ENCODE measurements at regions not wholly inside any gene's neighbourhood (a gene's known extent, or its start where the extent isn't known, plus 50 kb on each side); places are given as distances from the start of the nearest gene placed in this dataset.

DNA sequence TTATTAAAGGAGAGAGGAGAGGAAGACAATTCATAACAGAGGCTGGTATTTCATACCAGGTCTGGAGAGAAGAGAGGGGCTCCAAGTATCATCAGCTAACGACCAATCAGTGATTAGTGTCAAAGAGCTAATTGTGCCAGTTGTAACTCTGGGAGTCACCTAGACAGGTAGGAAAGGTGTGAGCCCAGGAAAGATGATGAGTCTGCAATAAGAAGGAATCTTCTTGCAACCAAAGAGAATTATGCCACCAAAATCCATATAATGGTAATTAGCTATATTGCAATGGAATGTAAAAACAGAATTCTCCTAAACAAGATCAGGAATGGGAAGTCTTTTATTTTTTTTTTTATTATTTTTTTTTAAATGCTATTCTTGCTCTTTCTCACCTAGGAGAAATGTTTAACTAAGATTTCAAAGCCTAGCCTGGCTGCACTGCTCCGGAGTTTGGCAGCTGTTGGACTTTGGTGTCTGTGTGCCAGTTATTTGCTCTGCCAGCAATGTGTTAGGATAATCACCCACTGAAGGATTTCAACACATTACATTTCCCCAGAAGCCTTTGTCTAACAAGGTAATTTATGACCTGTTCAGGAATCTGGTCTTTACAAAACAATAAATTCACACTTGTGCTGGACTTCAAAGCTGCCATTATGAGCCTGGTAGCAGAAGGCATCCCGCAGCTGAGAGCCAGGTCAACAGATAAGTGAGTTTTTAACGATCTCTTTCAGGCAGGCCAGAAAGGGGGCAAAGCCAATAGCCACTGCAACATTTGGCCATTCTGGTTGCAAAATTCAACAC lies 89.4 kb downstream of the FOXB1 start:
- no peak for DNase-seq (ENCODE audit: insufficient read length, low spot score, missing footprints)
- no peaks in the 10 kb centered on the region for H3K36me3 ChIP-seq (ENCODE audit: insufficient read depth, low read length)

DNA sequence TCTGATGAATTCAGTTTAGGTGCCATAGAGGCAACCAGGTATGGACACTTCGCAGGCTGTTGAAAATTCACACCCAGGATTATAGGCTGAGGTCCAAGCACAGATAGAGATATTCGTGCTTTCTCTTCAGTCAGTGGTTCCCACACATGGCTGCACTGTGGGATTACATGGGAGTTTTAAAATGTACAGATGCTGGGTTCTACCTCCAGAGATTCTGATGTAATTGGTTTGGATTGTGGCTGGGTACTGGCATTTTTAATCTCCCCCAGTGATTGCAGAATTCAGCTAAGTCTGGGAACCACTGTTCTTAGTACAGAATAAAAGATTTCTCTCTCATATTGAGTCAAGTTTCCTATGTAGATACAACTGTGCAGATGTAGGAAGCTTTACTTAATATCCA lies 91.6 kb downstream of the FOXB1 start:
- Histone ChIP-seq H3K36me3 (ENCODE audit: insufficient read depth, low read length) (no peaks in the 10 kb centered on the region), H2AFZ (ENCODE audit: low read length) (peak overlapping the region; percentile 66), H3K27me3 (ENCODE audit: insufficient read depth, low read length) (peaks cover 1% of the 10 kb centered on the region), H4K20me1 (ENCODE audit: insufficient read depth, low read length) (no peaks in the 10 kb centered on the region), H3K9me3 (ENCODE audit: low read depth, low read length) (no peaks in the 10 kb centered on the region), H3K4me1 (ENCODE audit: insufficient read depth, low read length) (peaks cover 30% of the 10 kb centered on the region), H3K4me2 (ENCODE audit: insufficient read depth, low read length) (peak overlapping the region; percentile 33), H3K79me2 (ENCODE audit: insufficient read depth, low read length) (no peaks in the 10 kb centered on the region), H3K4me3 (ENCODE audit: insufficient read depth, low read length) (peak overlapping the region; percentile 20), H3K27ac (ENCODE audit: low read depth, low read length) (peak overlapping the region; percentile 70)
- TF ChIP-seq, protein P1, sequence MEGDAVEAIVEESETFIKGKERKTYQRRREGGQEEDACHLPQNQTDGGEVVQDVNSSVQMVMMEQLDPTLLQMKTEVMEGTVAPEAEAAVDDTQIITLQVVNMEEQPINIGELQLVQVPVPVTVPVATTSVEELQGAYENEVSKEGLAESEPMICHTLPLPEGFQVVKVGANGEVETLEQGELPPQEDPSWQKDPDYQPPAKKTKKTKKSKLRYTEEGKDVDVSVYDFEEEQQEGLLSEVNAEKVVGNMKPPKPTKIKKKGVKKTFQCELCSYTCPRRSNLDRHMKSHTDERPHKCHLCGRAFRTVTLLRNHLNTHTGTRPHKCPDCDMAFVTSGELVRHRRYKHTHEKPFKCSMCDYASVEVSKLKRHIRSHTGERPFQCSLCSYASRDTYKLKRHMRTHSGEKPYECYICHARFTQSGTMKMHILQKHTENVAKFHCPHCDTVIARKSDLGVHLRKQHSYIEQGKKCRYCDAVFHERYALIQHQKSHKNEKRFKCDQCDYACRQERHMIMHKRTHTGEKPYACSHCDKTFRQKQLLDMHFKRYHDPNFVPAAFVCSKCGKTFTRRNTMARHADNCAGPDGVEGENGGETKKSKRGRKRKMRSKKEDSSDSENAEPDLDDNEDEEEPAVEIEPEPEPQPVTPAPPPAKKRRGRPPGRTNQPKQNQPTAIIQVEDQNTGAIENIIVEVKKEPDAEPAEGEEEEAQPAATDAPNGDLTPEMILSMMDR (IDR thresholded peaks at IDR 0.05; ENCODE audit: extremely low read depth, low read depth, low read length) = no peak
- DNase-seq (ENCODE audit: insufficient read length, low spot score, missing footprints) = peak; percentile 62

More for the DNA sequence above, 89.4 kb downstream of the FOXB1 start:
- peaks cover 33% of the 10 kb centered on the region for H3K4me1 ChIP-seq (ENCODE audit: insufficient read depth, low read length)
- H3K79me2 ChIP-seq (ENCODE audit: insufficient read depth, low read length) = no peaks in the 10 kb centered on the region
- no peak overlapping the region for H3K27ac ChIP-seq (ENCODE audit: low read depth, low read length)
- no peak overlapping the region for H2AFZ ChIP-seq (ENCODE audit: low read length)
- TF ChIP-seq, protein P1 (IDR thresholded peaks at IDR 0.05; ENCODE audit: extremely low read depth, low read depth, low read length) = no peak
- H3K4me3 ChIP-seq (ENCODE audit: insufficient read depth, low read length) = no peak overlapping the region
- H4K20me1 ChIP-seq (ENCODE audit: insufficient read depth, low read length) = no peaks in the 10 kb centered on the region
- no peaks in the 10 kb centered on the region for H3K27me3 ChIP-seq (ENCODE audit: insufficient read depth, low read length)
- H3K9me3 ChIP-seq (ENCODE audit: low read depth, low read length) = no peaks in the 10 kb centered on the region
- H3K4me2 ChIP-seq (ENCODE audit: insufficient read depth, low read length) = no peak overlapping the region

DNA sequence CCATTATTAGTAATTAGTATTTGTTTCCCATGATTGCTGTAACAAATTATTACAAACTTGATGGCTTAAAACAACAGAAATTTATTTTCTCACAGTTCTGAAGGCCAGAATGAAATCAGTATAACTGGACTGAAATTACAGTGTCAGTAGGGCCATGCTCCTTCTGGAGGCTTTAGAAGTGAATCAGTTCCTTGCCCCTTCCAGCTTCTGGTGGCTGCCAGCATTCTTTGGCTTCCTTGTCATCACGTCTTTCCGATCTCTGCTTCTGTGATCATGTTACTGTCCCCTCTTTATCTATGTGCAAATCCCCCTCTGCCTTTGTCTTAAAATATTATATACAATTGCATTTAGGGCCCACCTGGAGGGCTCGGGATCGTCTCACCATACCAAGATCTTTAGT lies 92.0 kb downstream of the FOXB1 start:
- peak overlapping the region; percentile 33 for H3K4me2 ChIP-seq (ENCODE audit: insufficient read depth, low read length)
- no peaks in the 10 kb centered on the region for H3K9me3 ChIP-seq (ENCODE audit: low read depth, low read length)
- no peaks in the 10 kb centered on the region for H4K20me1 ChIP-seq (ENCODE audit: insufficient read depth, low read length)
- peaks cover 26% of the 10 kb centered on the region for H3K4me1 ChIP-seq (ENCODE audit: insufficient read depth, low read length)
- peaks cover 6% of the 10 kb centered on the region for H3K27me3 ChIP-seq (ENCODE audit: insufficient read depth, low read length)
- TF ChIP-seq, protein P1 (IDR thresholded peaks at IDR 0.05; ENCODE audit: extremely low read depth, low read depth, low read length) = no peak
- no peak overlapping the region for H3K4me3 ChIP-seq (ENCODE audit: insufficient read depth, low read length)
- peak; percentile 84 for DNase-seq (ENCODE audit: insufficient read length, low spot score, missing footprints)
- H2AFZ ChIP-seq (ENCODE audit: low read length) = no peak overlapping the region
- no peaks in the 10 kb centered on the region for H3K79me2 ChIP-seq (ENCODE audit: insufficient read depth, low read length)
- H3K27ac ChIP-seq (ENCODE audit: low read depth, low read length) = peak overlapping the region; percentile 70
- H3K36me3 ChIP-seq (ENCODE audit: insufficient read depth, low read length) = no peaks in the 10 kb centered on the region

DNA sequence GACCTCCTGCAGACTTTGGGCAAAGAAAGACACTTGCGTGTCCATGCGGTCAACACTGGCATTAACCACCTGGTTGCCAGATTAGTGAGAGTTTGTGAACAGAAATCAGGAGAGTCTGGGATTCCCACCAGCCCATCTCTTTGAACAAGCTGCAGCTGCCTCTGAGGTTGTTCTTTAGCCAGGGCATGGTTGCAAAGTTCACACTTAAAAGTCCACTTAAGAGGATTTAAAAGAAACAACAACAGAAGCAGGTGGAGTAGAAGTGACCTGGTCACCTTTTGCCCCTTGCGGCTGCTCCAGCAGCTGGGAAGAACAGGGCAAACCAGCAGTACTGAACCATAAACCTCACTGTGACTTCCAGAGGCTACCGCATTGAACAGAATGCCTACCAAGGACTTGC lies 97.3 kb downstream of the FOXB1 start:
- no peak overlapping the region for H2AFZ ChIP-seq (ENCODE audit: low read length)
- no peak overlapping the region for H3K4me3 ChIP-seq (ENCODE audit: insufficient read depth, low read length)
- TF ChIP-seq, protein P1 (IDR thresholded peaks at IDR 0.05; ENCODE audit: extremely low read depth, low read depth, low read length) = no peak
- H3K27me3 ChIP-seq (ENCODE audit: insufficient read depth, low read length) = peaks cover 36% of the 10 kb centered on the region
- no peaks in the 10 kb centered on the region for H3K9me3 ChIP-seq (ENCODE audit: low read depth, low read length)
- H4K20me1 ChIP-seq (ENCODE audit: insufficient read depth, low read length) = no peaks in the 10 kb centered on the region
- DNase-seq (ENCODE audit: insufficient read length, low spot score, missing footprints) = no peak
- H3K27ac ChIP-seq (ENCODE audit: low read depth, low read length) = no peak overlapping the region
- H3K4me1 ChIP-seq (ENCODE audit: insufficient read depth, low read length) = peaks cover 2% of the 10 kb centered on the region
- H3K4me2 ChIP-seq (ENCODE audit: insufficient read depth, low read length) = no peak overlapping the region
- H3K79me2 ChIP-seq (ENCODE audit: insufficient read depth, low read length) = no peaks in the 10 kb centered on the region
- no peaks in the 10 kb centered on the region for H3K36me3 ChIP-seq (ENCODE audit: insufficient read depth, low read length)

Data from osteoblast (primary cell).